ENCODE measurements at regions not wholly inside any gene's neighbourhood (a gene's known extent, or its start where the extent isn't known, plus 50 kb on each side); places are given as distances from the start of the nearest gene placed in this dataset.

DNA sequence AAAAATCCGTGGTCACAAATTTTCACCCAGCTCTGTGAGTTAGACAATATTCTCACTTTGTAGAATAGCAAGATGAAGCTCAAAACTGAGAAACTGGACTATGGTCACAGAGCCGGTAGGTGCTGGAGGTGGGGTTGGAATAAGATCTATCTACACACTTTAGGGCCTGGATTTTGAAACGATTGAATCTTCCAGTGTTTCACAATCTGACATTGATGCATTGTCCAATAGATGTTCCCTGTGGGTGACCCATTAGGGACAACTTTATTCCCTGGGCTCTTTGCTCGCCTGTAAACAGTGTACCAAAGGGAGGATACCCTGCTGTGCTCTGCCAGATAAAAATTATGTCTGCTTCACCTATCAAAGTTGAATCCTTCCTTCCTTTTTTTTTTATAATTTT, 145.4 kb upstream of the MPDZ start:
- Histone ChIP-seq H2AFZ (ENCODE audit: insufficient read depth, low read depth, low read length, poor library complexity, severe bottlenecking) (no peak overlapping the region), H3K27me3 (replicated peaks in 1 of 4; ENCODE audit: control extremely low read depth in 1 of 4, control insufficient read depth in 3 of 4, insufficient read depth in 4 of 4, low read length in 3 of 4) (no peaks in the 10 kb centered on the region), H3K36me3 (replicated peaks in 1 of 2; ENCODE audit: control extremely low read depth in 1 of 2, control insufficient read depth in 1 of 2, extremely low read depth in 1 of 2, insufficient read depth in 2 of 2, low read length in 1 of 2) (no peaks in the 10 kb centered on the region), H3K79me2 (ENCODE audit: control insufficient read depth, insufficient read depth, low read length) (no peaks in the 10 kb centered on the region), H3K4me1 (ENCODE audit: control insufficient read depth in 2 of 2, insufficient read depth in 2 of 2, low read length in 2 of 2) (no peaks in the 10 kb centered on the region), H3K4me2 (replicated peaks; ENCODE audit: low read depth, low read length, poor library complexity, severe bottlenecking) (no peak overlapping the region), H3K9me3 (ENCODE audit: control extremely low read depth in 1 of 3, control insufficient read depth in 2 of 3, insufficient read depth in 1 of 3, low read length in 2 of 3) (no peaks in the 10 kb centered on the region), H3K27ac (ENCODE audit: low read length in 2 of 2) (no peak overlapping the region), H3K4me3 (ENCODE audit: control extremely low read depth in 1 of 5, extremely low read depth in 1 of 5, insufficient read depth in 1 of 5, low read depth in 2 of 5, low read length in 4 of 5) (no peak overlapping the region), H4K20me1 (ENCODE audit: control insufficient read depth, insufficient read depth, low read length, poor library complexity, severe bottlenecking) (no peaks in the 10 kb centered on the region), H3K9ac (ENCODE audit: low read length) (no peak overlapping the region)
- H3K4me1 Mint-ChIP-seq: no peaks in the 10 kb centered on the region
- no peak overlapping the region for H3K4me3 Mint-ChIP-seq
- no peaks in the 10 kb centered on the region for H3K27me3 Mint-ChIP-seq
- H3K9me3 Mint-ChIP-seq (ENCODE audit: insufficient read depth): no peaks in the 10 kb centered on the region
- H3K27ac Mint-ChIP-seq: no peak overlapping the region
- CTCF ChIA-PET: no interaction called here
- intact Hi-C loops (cut with micrococcal nuclease): no loop called here
- 33% methylated on average over 1 of the region's 4 CpGs for WGBS (ENCODE audit: insufficient coverage)
- POLR2A ChIA-PET: no interaction called here
- no peak for TF ChIP-seq EZH2 (IDR thresholded peaks at IDR 0.05; ENCODE audit: borderline replicate concordance, insufficient read depth, low read depth, low read length, poor library complexity, severe bottlenecking)
- TF ChIP-seq, protein P1, sequence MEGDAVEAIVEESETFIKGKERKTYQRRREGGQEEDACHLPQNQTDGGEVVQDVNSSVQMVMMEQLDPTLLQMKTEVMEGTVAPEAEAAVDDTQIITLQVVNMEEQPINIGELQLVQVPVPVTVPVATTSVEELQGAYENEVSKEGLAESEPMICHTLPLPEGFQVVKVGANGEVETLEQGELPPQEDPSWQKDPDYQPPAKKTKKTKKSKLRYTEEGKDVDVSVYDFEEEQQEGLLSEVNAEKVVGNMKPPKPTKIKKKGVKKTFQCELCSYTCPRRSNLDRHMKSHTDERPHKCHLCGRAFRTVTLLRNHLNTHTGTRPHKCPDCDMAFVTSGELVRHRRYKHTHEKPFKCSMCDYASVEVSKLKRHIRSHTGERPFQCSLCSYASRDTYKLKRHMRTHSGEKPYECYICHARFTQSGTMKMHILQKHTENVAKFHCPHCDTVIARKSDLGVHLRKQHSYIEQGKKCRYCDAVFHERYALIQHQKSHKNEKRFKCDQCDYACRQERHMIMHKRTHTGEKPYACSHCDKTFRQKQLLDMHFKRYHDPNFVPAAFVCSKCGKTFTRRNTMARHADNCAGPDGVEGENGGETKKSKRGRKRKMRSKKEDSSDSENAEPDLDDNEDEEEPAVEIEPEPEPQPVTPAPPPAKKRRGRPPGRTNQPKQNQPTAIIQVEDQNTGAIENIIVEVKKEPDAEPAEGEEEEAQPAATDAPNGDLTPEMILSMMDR (IDR thresholded peaks at IDR 0.05): no peak
- no peak for DNase-seq
- no peak for ATAC-seq (ENCODE audit: low read depth)

- no peaks in the 10 kb centered on the region for H3K36me3 ChIP-seq (replicated peaks in 1 of 2; ENCODE audit: control extremely low read depth in 1 of 2, control insufficient read depth in 1 of 2, extremely low read depth in 1 of 2, insufficient read depth in 2 of 2, low read length in 1 of 2)
- Mint-ChIP-seq H3K27ac (no peak overlapping the region), H3K4me1 (no peaks in the 10 kb centered on the region), H3K27me3 (no peaks in the 10 kb centered on the region), H3K9me3 (ENCODE audit: insufficient read depth) (no peaks in the 10 kb centered on the region), H3K4me3 (no peak overlapping the region)
- DNase-seq (no peak), ATAC-seq (ENCODE audit: low read depth) (no peak)
- no peaks in the 10 kb centered on the region for H3K4me1 ChIP-seq (ENCODE audit: control insufficient read depth in 2 of 2, insufficient read depth in 2 of 2, low read length in 2 of 2)
- intact Hi-C loops (cut with micrococcal nuclease): no loop called here
- H4K20me1 ChIP-seq (ENCODE audit: control insufficient read depth, insufficient read depth, low read length, poor library complexity, severe bottlenecking): no peaks in the 10 kb centered on the region
- WGBS (ENCODE audit: insufficient coverage): 100% methylated on average over 2 of the region's 6 CpGs
- no peak overlapping the region for H3K4me2 ChIP-seq (replicated peaks; ENCODE audit: low read depth, low read length, poor library complexity, severe bottlenecking)
- H2AFZ ChIP-seq (ENCODE audit: insufficient read depth, low read depth, low read length, poor library complexity, severe bottlenecking): no peak overlapping the region
- CTCF ChIA-PET: no interaction called here
- no peak overlapping the region for H3K27ac ChIP-seq (ENCODE audit: low read length in 2 of 2)
- no peak overlapping the region for H3K4me3 ChIP-seq (ENCODE audit: control extremely low read depth in 1 of 5, extremely low read depth in 1 of 5, insufficient read depth in 1 of 5, low read depth in 2 of 5, low read length in 4 of 5)
- TF ChIP-seq, protein P1 (IDR thresholded peaks at IDR 0.05): no peak
- no peak for TF ChIP-seq EZH2 (IDR thresholded peaks at IDR 0.05; ENCODE audit: borderline replicate concordance, insufficient read depth, low read depth, low read length, poor library complexity, severe bottlenecking)
- H3K9ac ChIP-seq (ENCODE audit: low read length): no peak overlapping the region
- H3K79me2 ChIP-seq (ENCODE audit: control insufficient read depth, insufficient read depth, low read length): no peaks in the 10 kb centered on the region
- POLR2A ChIA-PET: no interaction called here
- H3K9me3 ChIP-seq (ENCODE audit: control extremely low read depth in 1 of 3, control insufficient read depth in 2 of 3, insufficient read depth in 1 of 3, low read length in 2 of 3): peaks cover 0 to 2% (median 0%) of the 10 kb centered on the region in 3 donors
- no peaks in the 10 kb centered on the region for H3K27me3 ChIP-seq (replicated peaks in 1 of 4; ENCODE audit: control extremely low read depth in 1 of 4, control insufficient read depth in 3 of 4, insufficient read depth in 4 of 4, low read length in 3 of 4)
These were observed 144.7 kb upstream of the MPDZ start for GRCh38 chr9:13424204-13424603.

All from B cell (primary cell).